ENCODE measurements at regions not wholly inside any gene's neighbourhood (a gene's known extent, or its start where the extent isn't known, plus 50 kb on each side); places are given as distances from the start of the nearest gene placed in this dataset.

GRCh38 chr3:82048711-82049110 is 287.3 kb upstream of the GBE1 start:
- no peaks in the 10 kb centered on the region for H3K36me3 ChIP-seq
- DNase-seq (no peak), ATAC-seq (no peak)
- no peak for TF ChIP-seq CTCF (IDR thresholded peaks at IDR 0.05)
- no peak overlapping the region for H3K4me3 ChIP-seq
- H3K27ac ChIP-seq = no peak overlapping the region
- intact Hi-C loops (cut with DNase I) = no loop called here
- no peaks in the 10 kb centered on the region for H3K4me1 ChIP-seq
- H3K9me3 ChIP-seq = no peaks in the 10 kb centered on the region
- H3K27me3 ChIP-seq (ENCODE audit: low read depth) = no peaks in the 10 kb centered on the region

GRCh38 chr3:82044930-82045705 is 283.7 kb upstream of the GBE1 start:
- Histone ChIP-seq H3K27me3 (ENCODE audit: low read depth) (no peaks in the 10 kb centered on the region), H3K4me3 (no peak overlapping the region), H3K27ac (no peak overlapping the region), H3K36me3 (no peaks in the 10 kb centered on the region), H3K4me1 (no peaks in the 10 kb centered on the region), H3K9me3 (no peaks in the 10 kb centered on the region)
- ATAC-seq (no peak), DNase-seq (no peak)
- intact Hi-C loops (cut with DNase I) = no loop called here
- no peak for TF ChIP-seq CTCF (IDR thresholded peaks at IDR 0.05)

GRCh38 chr3:82038556-82038955 is 277.1 kb upstream of the GBE1 start:
- Histone ChIP-seq H3K27ac (no peak overlapping the region), H3K36me3 (no peaks in the 10 kb centered on the region), H3K9me3 (no peaks in the 10 kb centered on the region), H3K4me1 (no peaks in the 10 kb centered on the region), H3K27me3 (ENCODE audit: low read depth) (no peaks in the 10 kb centered on the region), H3K4me3 (no peak overlapping the region)
- no peak for DNase-seq
- no peak for ATAC-seq
- intact Hi-C loops (cut with DNase I) = no loop called here
- TF ChIP-seq CTCF (IDR thresholded peaks at IDR 0.05) = no peak

GRCh38 chr3:82033186-82033585 is 271.7 kb upstream of the GBE1 start:
- DNase-seq = no peak
- no peak for ATAC-seq
- no peak for TF ChIP-seq CTCF (IDR thresholded peaks at IDR 0.05)
- intact Hi-C loops (cut with DNase I) = no loop called here
- Histone ChIP-seq H3K36me3 (no peaks in the 10 kb centered on the region), H3K4me3 (no peak overlapping the region), H3K27ac (no peak overlapping the region), H3K27me3 (ENCODE audit: low read depth) (no peaks in the 10 kb centered on the region), H3K9me3 (no peaks in the 10 kb centered on the region), H3K4me1 (no peaks in the 10 kb centered on the region)

- H3K9me3 ChIP-seq = no peaks in the 10 kb centered on the region
- intact Hi-C loops (cut with DNase I) = no loop called here
- no peaks in the 10 kb centered on the region for H3K4me1 ChIP-seq
- H3K4me3 ChIP-seq = no peak overlapping the region
- no peak overlapping the region for H3K27ac ChIP-seq
- no peaks in the 10 kb centered on the region for H3K36me3 ChIP-seq
- TF ChIP-seq CTCF (IDR thresholded peaks at IDR 0.05) = no peak
- ATAC-seq (no peak), DNase-seq (no peak)
- no peaks in the 10 kb centered on the region for H3K27me3 ChIP-seq (ENCODE audit: low read depth)
These were observed 270.2 kb upstream of the GBE1 start for GRCh38 chr3:82031596-82031995.
